Activated CD8-positive, alpha-beta T cell treated with anti-CD3 and anti-CD28 coated beads, Interleukin-2, amount 10 ng/mL, durations not matched to agents 7 days and 5 days (primary cell): ENCODE measurements at regions not wholly inside any gene's neighbourhood (a gene's known extent, or its start where the extent isn't known, plus 50 kb on each side); places are given as distances from the start of the nearest gene placed in this dataset.

ENCODE experiments used
- ATAC-seq: fragments of 150-1000 bp; cut with Tn5 transposase; one replicate; pipeline ENCODE4 v1.10.0; 2021; ENCODE audit warnings: moderate library complexity
- CTCF ChIA-PET: fragments of 350-600 bp; sonication (Branson Sonifier 250); formaldehyde crosslinking; loops from one replicate; lab custom pipeline; 2021; ENCODE audit warnings: antibody characterized with exemption; lab: Charles Lee
- POLR2A ChIA-PET: fragments of 350-600 bp; sonication (Branson Sonifier 250); formaldehyde crosslinking; loops from one replicate; lab custom pipeline; 2021; ENCODE audit warnings: antibody characterized with exemption; lab: Charles Lee
- DNase-seq: peaks from one replicate; pipeline ENCODE4 v3.0.0-alpha.2; 2020
- H3K27ac Mint-ChIP-seq: one replicate; pipeline ENCODE4 v1.8.0; 2021; ENCODE audit warnings: mild to moderate bottlenecking, mixed read lengths
- H3K27me3 Mint-ChIP-seq: one replicate; pipeline ENCODE4 v1.8.0; 2021; ENCODE audit warnings: low read depth, mixed read lengths
- H3K36me3 Mint-ChIP-seq: one replicate; pipeline ENCODE4 v1.8.0; 2021; ENCODE audit warnings: low read depth, mixed read lengths
- H3K4me1 Mint-ChIP-seq: one replicate; pipeline ENCODE4 v1.8.0; 2021; ENCODE audit warnings: low read depth, mixed read lengths
- H3K4me3 Mint-ChIP-seq: one replicate; pipeline ENCODE4 v1.8.0; 2021; ENCODE audit warnings: mild to moderate bottlenecking, mixed read lengths
- H3K9me3 Mint-ChIP-seq: one replicate; pipeline ENCODE4 v1.8.0; 2022; ENCODE audit warnings: mixed read lengths; ENCODE audit not compliant: insufficient read depth

DNA sequence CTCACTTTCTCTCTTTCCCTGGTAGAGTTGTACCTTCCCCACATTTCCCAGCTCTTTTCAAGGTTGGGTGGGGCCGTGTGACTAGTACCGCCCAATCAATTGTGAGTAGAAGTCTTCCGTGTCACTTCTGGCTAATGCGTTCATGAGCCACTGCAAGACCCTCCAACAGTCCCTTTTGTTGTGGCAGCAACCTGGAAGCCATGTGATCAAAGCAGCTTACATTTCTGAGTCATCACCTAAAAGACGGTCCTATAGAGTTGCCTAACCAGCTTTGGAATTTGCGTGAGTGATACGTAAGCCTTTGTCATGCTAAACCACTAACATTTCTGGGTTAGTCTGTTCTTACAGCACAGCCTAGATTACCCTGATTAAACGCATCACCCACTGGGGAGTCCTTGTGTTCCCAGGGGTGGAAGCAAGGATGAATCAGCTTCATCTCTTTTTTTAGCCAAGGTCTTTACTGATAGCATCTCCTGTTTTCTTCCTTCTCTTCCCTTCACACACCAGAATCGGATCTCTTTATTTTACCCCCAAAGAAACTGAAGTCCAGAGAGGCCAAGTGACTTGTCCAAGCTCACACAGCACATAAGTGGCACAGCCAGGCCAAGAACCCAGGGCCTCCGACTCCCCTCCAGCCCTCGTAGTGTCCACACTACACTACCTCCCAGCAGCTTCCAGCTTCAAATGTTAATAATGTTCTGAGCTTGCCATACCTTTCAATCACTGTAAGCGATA is 366.3 kb upstream of the XYLT1 start:
- H3K9me3 Mint-ChIP-seq = no peaks in the 10 kb centered on the region
- H3K4me3 Mint-ChIP-seq = no peak overlapping the region
- ChIA-PET CTCF (no interaction called here), POLR2A (no interaction called here)
- DNase-seq = no peak
- no peaks in the 10 kb centered on the region for H3K4me1 Mint-ChIP-seq
- ATAC-seq = no peak
- H3K27me3 Mint-ChIP-seq = peaks cover 2% of the 10 kb centered on the region
- H3K27ac Mint-ChIP-seq = no peak overlapping the region
- no peaks in the 10 kb centered on the region for H3K36me3 Mint-ChIP-seq

DNA sequence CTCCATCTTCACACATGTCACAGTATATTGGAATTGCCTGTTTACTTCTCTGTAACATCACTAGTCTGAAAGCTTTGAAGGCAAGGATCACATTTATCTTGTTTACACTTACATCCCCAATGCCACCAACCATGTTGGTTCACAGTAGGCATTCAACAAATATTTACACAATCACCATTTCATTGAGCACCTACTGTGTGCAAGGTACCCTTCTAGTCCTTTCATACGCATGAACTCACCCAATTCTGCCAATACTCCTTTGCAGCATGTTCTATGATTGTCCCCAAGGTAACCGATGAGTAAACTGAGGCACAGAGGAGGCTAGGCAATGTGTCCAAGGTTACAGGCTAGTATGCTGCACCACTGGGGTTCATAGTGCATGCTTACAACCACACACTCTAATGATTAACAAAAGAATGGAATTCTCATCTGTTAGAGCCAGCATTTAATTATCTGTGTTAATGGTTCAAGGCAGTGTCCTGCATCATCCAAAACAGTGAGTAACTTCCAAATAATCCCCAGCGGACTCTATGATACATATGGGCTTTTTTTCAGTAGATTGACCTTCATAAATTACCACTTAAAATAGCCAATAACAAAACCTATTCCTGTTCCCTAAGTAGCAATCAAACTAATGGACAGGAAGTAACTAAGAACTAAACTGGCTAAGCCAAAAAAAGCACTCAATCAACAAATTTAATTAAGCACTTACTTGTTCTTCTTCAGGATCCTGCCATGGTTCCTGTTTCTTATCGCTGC is 364.5 kb upstream of the XYLT1 start:
- Mint-ChIP-seq H3K36me3 (no peaks in the 10 kb centered on the region), H3K27me3 (peaks cover 2% of the 10 kb centered on the region), H3K27ac (no peak overlapping the region), H3K9me3 (no peaks in the 10 kb centered on the region), H3K4me3 (no peak overlapping the region), H3K4me1 (no peaks in the 10 kb centered on the region)
- no peak for ATAC-seq
- CTCF ChIA-PET = no interaction called here
- no peak for DNase-seq
- POLR2A ChIA-PET = no interaction called here

DNA sequence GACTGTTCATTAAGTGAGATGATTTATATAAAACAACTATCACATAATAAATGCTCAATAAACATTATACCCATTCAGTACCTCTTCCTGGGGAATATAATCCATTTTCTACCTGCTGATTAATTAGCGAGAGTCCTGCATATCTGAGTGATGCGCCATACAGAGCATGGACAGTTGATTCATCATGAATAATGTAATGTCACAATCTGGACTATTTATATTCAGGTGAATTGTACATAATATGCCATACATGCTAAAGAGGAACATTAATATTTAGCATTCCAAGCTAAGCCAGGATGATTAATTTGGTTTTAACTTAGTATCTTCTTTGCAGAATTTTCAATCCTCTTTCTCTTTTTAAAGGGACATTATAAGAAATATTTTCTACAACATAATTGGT is 362.0 kb upstream of the XYLT1 start:
- Mint-ChIP-seq H3K27ac (no peak overlapping the region), H3K27me3 (peaks cover 2% of the 10 kb centered on the region), H3K9me3 (no peaks in the 10 kb centered on the region), H3K4me3 (no peak overlapping the region), H3K4me1 (no peaks in the 10 kb centered on the region), H3K36me3 (no peaks in the 10 kb centered on the region)
- no peak for DNase-seq
- ChIA-PET POLR2A (no interaction called here), CTCF (no interaction called here)
- no peak for ATAC-seq

DNA sequence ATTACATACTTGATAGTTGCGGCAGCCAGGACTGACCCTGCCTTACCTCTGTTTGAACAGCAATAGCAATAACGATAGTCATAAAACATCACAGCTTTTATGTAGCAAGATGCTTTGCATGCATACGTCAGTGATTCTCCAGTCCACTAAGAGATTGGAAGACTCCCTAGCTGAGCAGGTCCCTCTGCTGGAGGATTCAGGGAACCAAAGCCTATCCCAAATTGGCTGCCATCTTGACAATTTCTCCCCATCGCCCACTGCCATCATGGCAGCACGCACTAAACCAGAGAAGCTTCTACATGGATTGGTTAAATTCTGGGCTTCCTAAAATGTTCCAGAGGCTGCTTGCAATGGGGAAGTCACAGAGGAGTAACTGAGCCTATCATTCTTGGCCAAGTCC is 360.6 kb upstream of the XYLT1 start:
- no peaks in the 10 kb centered on the region for H3K4me1 Mint-ChIP-seq
- H3K36me3 Mint-ChIP-seq = no peaks in the 10 kb centered on the region
- H3K27ac Mint-ChIP-seq = no peak overlapping the region
- DNase-seq (no peak), ATAC-seq (no peak)
- CTCF ChIA-PET = no interaction called here
- H3K27me3 Mint-ChIP-seq = peaks cover 2% of the 10 kb centered on the region
- no peaks in the 10 kb centered on the region for H3K9me3 Mint-ChIP-seq
- POLR2A ChIA-PET = no interaction called here
- no peak overlapping the region for H3K4me3 Mint-ChIP-seq

DNA sequence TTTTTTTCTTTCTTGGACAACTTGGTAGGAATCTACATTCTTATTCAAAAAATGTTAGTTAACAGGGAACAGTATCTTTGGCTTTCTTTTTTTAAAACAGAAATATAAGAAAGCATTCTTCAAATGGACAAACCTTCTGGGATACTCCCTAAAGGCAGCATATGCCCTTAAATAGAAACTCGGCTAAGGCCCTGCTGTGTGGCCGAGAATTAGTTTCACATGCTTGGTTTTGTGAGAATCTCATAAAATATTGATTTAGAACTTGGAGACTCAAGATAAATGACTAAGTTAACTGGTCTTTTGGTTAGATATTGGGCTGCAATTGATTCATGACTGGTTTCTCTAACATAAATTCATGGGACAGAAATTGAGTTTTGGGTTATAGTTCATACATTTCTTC is 359.9 kb upstream of the XYLT1 start:
- Mint-ChIP-seq H3K27me3 (peaks cover 2% of the 10 kb centered on the region), H3K36me3 (no peaks in the 10 kb centered on the region), H3K4me3 (no peak overlapping the region), H3K9me3 (no peaks in the 10 kb centered on the region), H3K4me1 (no peaks in the 10 kb centered on the region), H3K27ac (no peak overlapping the region)
- POLR2A ChIA-PET = no interaction called here
- DNase-seq = no peak
- ATAC-seq = no peak
- CTCF ChIA-PET = no interaction called here

DNA sequence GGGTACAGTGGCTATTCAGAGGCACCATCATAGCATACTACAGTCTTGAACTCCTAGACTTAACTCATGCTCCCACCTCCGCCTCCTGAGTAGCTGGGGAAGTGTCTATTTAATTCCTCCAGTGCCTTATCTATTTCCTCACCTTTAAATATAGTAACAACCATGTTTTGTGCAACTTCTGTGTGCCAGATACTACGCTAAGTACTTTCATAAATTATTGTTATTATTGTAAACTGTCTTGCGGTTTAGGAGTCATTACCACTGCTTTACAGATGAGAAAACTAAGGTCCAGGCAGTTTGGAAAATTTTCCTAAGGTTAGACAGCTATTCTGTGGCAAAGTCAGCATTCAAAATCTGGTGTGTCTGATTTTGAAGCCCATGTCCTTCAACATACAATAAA is 359.1 kb upstream of the XYLT1 start:
- H3K4me1 Mint-ChIP-seq = no peaks in the 10 kb centered on the region
- CTCF ChIA-PET = no interaction called here
- peaks cover 2% of the 10 kb centered on the region for H3K27me3 Mint-ChIP-seq
- no peaks in the 10 kb centered on the region for H3K36me3 Mint-ChIP-seq
- no peaks in the 10 kb centered on the region for H3K9me3 Mint-ChIP-seq
- ATAC-seq (no peak), DNase-seq (no peak)
- no peak overlapping the region for H3K4me3 Mint-ChIP-seq
- POLR2A ChIA-PET = no interaction called here
- H3K27ac Mint-ChIP-seq = no peak overlapping the region

DNA sequence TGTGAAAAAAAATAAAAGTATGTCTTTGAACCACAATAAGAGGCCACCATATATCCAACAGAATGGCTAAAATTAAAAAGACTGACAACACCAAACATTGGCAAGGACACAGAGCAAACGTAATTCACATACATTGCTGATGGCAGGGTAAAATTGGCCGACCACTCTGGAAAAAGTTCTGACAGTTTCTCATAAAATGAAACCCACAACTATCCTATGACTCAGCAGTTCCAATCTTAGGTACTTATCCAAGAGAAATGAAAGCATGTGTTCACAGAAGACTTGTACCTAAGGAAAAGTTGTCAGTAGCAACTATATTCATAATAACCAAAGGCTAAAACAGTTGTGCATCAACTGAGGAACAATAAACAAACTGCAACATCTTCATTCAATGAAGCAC is 357.3 kb upstream of the XYLT1 start:
- Mint-ChIP-seq H3K4me1 (no peaks in the 10 kb centered on the region), H3K27me3 (peaks cover 2% of the 10 kb centered on the region), H3K27ac (no peak overlapping the region), H3K9me3 (no peaks in the 10 kb centered on the region), H3K36me3 (no peaks in the 10 kb centered on the region), H3K4me3 (no peak overlapping the region)
- ATAC-seq (no peak), DNase-seq (no peak)
- ChIA-PET CTCF (no interaction called here), POLR2A (no interaction called here)

DNA sequence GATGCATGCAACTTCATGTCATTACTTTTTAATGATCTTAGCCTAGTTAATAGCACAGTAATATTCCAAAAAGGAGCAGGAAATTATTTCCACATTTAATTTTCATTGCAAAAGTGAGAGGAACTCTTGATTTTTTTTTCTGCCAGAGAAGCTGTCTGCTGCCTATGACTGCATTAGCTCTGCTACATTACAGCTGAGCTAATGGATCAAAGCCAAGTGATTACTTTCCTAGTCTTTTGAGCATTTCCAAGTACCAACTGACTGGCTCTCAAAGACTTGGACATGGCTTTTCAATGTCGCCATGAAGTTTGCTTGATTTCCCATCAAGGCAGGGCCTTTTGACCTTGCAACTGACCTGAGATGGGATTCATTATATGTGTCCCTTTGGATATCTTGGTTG is 356.6 kb upstream of the XYLT1 start:
- Mint-ChIP-seq H3K36me3 (no peaks in the 10 kb centered on the region), H3K27me3 (peaks cover under 1% of the 10 kb centered on the region), H3K4me3 (no peak overlapping the region), H3K27ac (no peak overlapping the region), H3K4me1 (no peaks in the 10 kb centered on the region), H3K9me3 (no peaks in the 10 kb centered on the region)
- DNase-seq = no peak
- no peak for ATAC-seq
- ChIA-PET POLR2A (no interaction called here), CTCF (no interaction called here)

DNA sequence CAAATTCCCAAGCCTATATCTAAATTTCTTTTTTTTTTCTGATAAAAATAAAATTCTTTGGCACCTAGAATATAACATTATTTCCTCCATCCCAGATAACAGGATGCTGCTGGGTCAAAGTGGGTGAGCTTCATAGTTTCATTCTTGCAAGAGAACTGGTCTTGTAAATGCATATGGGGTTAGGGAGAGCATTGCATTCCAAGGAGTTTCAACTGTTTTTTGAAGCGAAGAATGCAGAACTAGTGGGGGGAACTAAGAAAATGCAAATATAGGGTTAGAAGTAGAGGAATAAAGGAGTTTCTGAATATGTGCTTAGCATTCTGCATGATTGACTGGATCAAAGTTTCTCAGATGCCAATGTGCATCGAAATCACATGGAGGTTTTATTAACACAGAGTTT is 347.2 kb upstream of the XYLT1 start:
- ChIA-PET CTCF (no interaction called here), POLR2A (no interaction called here)
- no peaks in the 10 kb centered on the region for H3K4me1 Mint-ChIP-seq
- DNase-seq (no peak), ATAC-seq (no peak)
- H3K4me3 Mint-ChIP-seq = no peak overlapping the region
- H3K36me3 Mint-ChIP-seq = no peaks in the 10 kb centered on the region
- peaks cover 20% of the 10 kb centered on the region for H3K9me3 Mint-ChIP-seq
- no peak overlapping the region for H3K27ac Mint-ChIP-seq
- H3K27me3 Mint-ChIP-seq = no peaks in the 10 kb centered on the region

DNA sequence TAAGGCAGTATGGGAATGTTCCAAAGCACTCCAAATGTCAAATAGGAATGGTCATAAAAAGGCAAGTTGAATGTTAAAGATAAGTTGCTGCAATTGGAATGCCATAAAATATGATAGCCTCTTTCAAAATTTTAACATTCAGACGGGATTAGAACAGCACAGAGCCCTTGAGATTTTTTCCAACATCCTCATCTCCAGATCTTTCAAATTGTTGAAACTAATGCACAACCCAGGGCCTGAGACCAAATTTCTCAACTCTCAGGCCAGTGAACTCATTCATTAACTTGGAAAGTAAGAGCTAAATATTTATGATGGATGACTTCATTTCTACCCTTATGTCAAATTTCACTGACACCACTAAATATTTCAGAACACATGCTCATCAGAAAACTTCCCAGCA is 346.5 kb upstream of the XYLT1 start:
- H3K27me3 Mint-ChIP-seq = no peaks in the 10 kb centered on the region
- no peak for DNase-seq
- CTCF ChIA-PET = no interaction called here

DNA sequence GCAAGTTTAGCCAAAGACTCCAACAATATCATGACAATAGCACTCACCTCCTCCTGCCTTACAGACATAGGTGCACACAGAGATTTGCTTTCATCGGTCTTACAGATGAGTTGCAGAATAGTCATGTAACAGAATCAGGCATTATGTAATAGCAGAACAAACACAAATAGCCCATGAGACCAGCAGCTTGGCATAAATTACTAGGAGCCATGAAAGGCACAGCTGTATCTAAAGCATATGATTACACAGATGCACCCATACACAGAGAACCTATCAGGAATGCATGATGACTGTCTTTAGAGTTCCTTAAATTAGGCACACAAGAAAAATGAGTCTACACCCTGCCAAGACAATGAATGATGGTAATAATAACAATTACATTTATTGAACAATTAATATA is 342.0 kb upstream of the XYLT1 start:
- ATAC-seq (no peak), DNase-seq (no peak)
- Mint-ChIP-seq H3K27me3 (peaks cover 2% of the 10 kb centered on the region), H3K36me3 (no peaks in the 10 kb centered on the region), H3K4me1 (no peaks in the 10 kb centered on the region), H3K9me3 (peaks cover 20% of the 10 kb centered on the region), H3K27ac (no peak overlapping the region), H3K4me3 (no peak overlapping the region)
- CTCF ChIA-PET = no interaction called here
- POLR2A ChIA-PET = no interaction called here

More for the DNA sequence above, 346.5 kb upstream of the XYLT1 start:
- POLR2A ChIA-PET = no interaction called here
- Mint-ChIP-seq H3K9me3 (peaks cover 20% of the 10 kb centered on the region), H3K4me3 (no peak overlapping the region), H3K4me1 (no peaks in the 10 kb centered on the region), H3K27ac (no peak overlapping the region), H3K36me3 (no peaks in the 10 kb centered on the region)
- ATAC-seq = no peak

DNA sequence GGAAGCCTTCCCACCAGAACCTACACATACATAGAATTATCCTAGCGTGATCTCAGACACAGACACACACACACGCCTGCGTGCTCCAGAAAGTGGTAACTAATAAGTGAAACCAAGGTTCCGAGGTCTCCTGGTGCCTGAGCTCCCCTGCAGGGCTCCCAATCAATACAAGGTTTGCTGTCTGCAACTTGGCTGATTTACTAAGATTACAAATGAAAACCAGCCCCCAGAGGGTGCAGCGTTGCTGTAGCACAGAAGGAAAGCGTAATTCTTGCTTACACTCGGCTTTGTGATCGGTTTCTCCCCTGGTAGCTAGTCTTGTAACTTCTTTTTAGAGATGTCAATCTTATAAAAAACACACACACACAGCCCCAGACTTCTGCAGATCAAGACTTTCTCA is 334.1 kb upstream of the XYLT1 start:
- ChIA-PET POLR2A (no interaction called here), CTCF (no interaction called here)
- Mint-ChIP-seq H3K4me1 (no peaks in the 10 kb centered on the region), H3K9me3 (no peaks in the 10 kb centered on the region), H3K4me3 (no peak overlapping the region), H3K27me3 (no peaks in the 10 kb centered on the region), H3K36me3 (no peaks in the 10 kb centered on the region), H3K27ac (no peak overlapping the region)
- ATAC-seq (no peak), DNase-seq (no peak)
